Middle frontal gyrus (tissue), 1 donor: ENCODE measurements at regions not wholly inside any gene's neighbourhood (a gene's known extent, or its start where the extent isn't known, plus 50 kb on each side); places are given as distances from the start of the nearest gene placed in this dataset.
A peak's percentile ranks its signal among the peaks of the same experiment; 100 is the strongest.
"Not testable (repeated sequence)": the region's sequence is repeated elsewhere in the genome, so short reads cannot be mapped to it uniquely, and the experiment has no call there.

Experiments
- DNase-seq: peaks from one replicate; pipeline ENCODE4 v3.0.0-alpha.2; 2015; ENCODE audit warnings: low spot score; ENCODE audit errors: extremely low spot score

DNA sequence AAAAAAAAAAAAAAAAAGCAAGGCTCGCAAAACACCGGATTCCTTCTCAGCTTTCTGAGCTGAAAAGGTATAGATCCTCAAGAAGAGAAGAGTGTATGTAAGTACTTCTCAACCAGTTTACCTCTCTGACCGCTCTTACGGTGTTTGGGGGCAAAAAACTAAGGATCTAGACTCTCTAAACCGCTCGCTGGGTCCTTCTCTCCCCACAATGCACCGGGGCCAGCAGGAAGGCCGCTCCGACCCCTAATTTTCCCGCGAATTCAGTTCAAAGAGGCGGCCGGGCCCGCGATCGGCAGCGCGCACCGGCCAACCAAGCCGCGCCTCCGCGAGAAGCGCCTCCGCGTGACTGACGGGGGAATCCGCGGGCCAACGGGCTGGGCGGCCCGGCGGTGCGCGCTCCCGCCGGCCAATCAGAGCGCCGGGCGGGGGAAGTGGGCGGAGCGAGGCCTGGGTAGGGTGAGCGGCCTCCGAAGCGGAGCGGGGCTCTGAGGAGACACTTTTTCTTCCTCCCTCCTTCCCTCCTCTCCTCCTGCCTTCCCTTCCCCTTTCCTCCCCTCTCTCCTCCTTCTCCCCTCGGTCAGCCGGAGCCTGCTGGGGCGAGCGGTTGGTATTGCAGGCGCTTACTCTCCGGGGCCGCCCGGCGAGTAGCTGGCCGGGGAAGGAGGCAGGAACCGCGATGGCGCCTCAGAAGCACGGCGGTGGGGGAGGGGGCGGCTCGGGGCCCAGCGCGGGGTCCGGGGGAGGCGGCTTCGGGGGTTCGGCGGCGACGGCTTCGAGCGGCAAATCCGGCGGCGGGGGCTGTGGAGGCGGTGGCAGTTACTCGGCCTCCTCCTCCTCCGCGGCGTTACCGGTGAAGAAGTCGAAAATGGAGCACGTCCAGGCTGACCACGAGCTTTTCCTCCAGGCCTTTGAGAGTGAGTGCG, 93.0 kb downstream of the CRLF3 start:
- DNase-seq: peak; percentile 54

DNA sequence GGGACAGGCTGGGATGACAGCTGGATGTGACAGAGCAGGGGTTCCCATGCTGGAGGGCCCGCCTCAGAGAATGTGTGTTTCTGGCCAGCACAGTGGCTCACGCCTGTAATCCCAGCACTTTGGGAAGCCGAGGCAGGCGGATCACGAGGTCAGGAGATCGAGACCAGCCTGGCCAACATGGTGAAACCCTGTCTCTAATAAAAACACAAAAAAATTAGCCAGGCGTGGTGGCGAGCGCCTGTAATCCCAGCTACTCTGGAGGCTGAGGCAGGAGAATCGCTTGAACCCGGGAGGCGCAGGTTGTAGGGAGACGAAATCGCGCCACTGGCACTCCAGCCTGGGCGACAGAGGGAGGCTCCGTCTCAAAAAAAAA, 93.7 kb downstream of the CRLF3 start:
- DNase-seq: not testable (repeated sequence)

- DNase-seq: not testable (repeated sequence)
Observed at GRCh38 chr17:30730171-30730836, 94.2 kb downstream of the CRLF3 start.

DNA sequence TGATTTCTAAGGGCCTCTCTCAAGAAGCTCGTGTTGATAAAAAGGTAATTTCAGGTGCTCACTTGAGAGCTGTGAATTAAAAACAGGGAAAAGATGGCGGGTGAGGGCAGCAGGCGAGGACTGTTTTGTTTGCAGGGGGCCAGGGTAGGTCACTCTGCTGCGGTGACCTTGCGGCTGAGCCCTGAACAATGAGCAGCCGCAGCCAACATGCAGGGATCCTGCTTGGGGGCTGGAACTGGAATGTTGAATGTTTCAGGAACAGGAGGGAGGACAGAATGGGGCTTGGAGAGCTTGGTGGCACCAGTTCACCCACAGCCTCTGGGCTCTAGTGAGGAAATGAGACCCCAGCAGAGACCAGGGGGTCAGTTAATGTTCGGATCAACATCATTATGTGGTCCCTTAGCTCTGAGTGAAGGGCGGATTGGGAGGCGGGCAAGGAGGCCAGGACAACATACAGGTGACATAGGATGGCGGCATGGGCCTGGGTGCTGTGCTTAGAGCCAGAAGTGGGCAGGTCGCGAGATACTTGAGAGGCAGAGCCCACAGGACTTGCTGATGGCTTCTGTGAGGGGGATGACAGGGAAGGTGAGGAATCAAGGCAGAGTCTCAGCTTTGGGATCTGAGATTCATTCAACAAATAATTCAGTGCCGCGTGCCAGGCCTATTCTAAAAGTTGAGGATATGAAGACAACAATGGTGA, 94.9 kb downstream of the CRLF3 start:
- DNase-seq: not testable (repeated sequence)

DNA sequence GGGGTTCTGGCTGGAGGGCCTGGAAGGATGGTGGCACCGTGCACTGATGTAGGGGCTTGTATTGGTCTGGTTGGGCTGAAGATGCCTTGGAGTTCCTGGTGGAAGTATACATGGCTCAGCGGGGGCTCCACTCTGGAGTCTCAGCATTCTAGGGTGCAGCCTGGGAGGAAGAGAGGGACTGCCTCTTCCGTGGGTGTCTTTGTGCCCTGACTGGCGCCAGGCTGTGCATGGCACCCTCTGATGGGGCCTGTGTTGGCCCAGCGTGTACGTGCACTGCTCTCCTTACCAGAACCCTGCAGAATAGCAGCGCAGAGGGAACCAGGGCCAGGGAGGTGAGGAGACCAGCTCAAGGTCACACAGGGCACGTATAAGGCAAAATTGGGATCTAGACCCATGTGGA, 97.0 kb downstream of the CRLF3 start:
- not testable (repeated sequence) for DNase-seq

DNA sequence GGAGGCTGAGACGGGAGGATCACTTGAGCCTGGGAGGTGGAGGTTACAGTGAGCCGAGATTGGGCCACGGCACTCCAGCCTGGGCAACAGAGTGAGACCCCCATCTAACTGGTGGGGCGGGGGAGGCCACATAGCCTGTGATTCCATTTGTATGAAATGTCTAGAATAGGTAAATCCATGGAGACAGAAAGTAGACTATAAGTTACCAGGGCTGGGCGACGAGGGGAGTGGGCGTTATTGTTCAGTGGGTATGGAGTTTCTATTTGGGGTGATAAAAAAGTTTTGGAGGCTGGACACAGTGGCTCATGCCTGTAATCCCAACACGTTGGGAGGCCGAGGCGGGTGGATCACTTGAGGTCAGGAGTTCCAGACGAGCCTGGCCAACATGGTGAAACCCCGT, 97.8 kb downstream of the CRLF3 start:
- DNase-seq: not testable (repeated sequence)

- DNase-seq: not testable (repeated sequence)
Observed at GRCh38 chr17:30726310-30726709, 98.2 kb downstream of the CRLF3 start.

DNA sequence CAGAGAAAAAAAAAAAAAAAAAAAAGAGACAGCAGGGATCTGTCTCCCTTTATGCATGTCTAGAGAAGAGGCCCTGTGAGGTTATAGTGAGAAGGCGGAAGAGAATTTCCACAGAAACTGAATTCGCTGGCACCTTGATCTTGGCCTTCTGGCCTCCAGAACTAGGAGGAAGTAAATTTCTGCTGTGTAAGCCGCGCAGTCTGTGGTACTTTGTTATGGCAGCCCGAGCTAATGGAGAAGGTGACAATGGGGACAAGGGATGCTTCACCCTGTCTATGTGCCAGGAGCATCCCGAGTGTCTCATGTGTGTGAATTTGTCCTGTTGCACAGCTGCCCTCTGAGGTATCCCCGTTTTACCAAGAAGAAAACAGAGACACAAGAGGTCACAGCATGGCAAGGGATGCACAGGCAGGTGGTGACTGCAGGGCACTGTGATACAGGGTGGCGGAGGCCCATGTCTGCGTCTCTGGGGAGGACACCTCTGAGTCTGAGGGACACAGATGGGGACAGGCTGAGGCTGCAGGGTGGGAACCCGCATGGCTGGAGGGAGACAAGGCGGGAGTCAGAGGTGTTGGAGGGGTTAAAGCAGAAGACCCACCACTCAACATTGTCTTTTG, 100.3 kb downstream of the CRLF3 start:
- not testable (repeated sequence) for DNase-seq

DNA sequence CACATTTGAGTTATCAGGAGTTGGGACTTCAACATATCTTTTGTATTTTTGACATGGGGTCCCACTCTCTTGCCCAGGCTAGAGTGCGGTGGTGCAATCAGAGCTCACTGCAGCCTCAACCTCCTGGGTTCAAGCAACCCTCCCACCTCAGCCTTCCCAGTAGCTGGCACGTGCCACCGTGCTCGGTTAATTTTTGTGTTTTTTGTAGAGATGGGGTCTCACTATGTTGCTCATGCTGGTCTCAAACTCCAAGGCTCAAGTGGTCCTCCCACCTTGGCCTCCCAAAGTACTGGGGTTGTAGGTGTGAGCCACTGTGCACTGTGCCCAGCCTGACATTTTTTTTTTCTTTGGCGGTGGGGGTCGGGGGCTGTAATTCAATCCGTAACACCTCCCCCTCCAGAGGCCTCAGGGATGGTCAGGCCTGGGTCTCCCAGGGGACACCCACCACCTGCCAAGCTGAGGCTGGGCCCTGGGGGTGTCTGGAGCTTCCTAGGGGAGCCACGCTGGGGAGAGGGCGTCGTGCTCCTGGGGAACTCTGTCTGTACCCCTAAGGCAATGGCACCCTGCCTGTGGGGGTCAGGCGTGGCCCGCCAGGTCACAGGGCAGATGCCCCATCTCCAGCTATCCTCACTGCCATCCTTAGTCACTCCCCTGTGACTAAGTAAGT, 102.2 kb downstream of the CRLF3 start:
- DNase-seq: not testable (repeated sequence)

DNA sequence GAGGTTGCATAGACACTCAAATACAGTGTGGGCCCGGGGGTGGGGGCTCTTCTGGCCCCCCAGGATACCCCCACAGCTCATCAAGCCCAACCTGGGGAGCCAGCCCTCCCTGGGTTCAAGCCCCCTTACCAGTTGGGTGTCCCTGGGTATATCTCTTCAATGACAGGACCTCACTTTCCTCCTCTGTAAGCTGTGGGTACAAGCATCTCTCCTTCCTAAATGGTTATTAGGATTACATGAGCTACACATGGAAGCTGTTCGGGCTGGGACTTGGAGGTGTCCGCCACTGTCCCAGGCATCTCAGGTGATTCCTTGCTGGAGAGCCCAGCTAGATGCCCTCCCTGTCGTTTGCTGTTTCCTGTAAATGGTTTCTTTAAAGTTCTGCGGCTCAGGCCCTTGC, 103.5 kb downstream of the CRLF3 start:
- DNase-seq: not testable (repeated sequence)

DNA sequence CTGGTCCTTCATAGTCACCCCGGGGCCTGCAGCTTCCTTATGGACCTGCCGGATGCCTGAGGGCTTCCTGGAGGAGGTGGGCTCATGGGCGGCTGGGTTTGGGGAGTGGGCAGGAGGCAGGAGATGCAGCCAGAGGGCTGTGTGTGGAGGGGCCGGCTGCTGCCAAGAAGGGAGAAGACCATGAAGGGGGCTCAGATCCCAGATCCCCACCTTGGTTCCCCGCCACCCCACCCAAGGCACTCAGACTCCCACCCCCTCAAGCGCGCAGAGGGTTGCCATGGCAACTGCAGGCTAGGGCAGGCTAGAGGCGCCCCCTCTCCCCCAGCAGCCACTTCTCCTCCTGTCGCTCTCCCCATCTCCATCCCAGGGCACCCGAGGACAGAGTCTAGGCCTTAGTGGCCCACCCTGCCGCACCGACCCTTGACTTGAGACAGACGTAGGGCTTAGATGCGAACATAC, 104.5 kb downstream of the CRLF3 start:
- no peak for DNase-seq

DNA sequence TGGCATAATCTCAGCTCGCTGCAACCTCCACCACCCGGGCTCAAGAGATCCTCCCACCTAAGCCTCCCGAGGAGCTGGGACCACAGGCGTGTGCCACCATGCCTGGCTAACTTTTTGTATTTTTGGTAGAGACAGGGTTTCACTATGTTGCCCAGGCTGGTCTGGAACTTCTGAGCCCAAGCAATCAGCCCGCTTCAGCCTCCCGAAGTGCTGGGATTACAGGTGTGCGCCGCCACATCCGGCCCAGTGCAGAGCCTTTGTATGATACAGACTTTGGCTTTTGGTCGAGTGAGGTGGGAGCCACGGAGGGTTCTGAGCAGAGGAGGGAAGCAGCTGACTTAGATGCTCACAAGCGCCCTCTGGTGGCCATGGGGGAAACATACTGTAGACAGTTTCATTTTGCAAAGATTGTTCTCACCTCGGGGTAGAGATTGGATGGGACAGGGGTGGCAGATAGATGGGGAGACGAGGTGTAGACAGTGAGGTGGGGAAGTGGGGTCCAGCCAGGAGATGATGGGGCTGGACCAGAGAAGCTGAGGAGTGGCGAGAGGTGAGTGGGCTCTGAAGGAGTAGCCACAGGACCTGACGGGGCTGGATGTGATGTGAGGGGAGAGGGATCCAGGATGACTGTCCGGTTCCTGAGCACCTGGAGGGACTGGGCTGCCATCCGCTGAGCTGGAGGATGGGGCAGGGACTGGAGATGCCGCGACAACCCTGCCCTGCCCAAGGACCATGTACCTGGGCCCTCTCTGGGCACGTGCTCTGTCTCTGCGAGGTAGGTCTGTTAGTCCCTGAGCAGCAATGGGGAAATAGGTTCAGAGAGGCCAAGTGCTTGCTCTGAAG, 105.1 kb downstream of the CRLF3 start:
- not testable (repeated sequence) for DNase-seq

- not testable (repeated sequence) for DNase-seq
Observed at GRCh38 chr17:30718691-30719090, 105.8 kb downstream of the CRLF3 start.

GRCh38 chr17:30718099-30718447, 106.4 kb downstream of the CRLF3 start:
- not testable (repeated sequence) for DNase-seq

DNA sequence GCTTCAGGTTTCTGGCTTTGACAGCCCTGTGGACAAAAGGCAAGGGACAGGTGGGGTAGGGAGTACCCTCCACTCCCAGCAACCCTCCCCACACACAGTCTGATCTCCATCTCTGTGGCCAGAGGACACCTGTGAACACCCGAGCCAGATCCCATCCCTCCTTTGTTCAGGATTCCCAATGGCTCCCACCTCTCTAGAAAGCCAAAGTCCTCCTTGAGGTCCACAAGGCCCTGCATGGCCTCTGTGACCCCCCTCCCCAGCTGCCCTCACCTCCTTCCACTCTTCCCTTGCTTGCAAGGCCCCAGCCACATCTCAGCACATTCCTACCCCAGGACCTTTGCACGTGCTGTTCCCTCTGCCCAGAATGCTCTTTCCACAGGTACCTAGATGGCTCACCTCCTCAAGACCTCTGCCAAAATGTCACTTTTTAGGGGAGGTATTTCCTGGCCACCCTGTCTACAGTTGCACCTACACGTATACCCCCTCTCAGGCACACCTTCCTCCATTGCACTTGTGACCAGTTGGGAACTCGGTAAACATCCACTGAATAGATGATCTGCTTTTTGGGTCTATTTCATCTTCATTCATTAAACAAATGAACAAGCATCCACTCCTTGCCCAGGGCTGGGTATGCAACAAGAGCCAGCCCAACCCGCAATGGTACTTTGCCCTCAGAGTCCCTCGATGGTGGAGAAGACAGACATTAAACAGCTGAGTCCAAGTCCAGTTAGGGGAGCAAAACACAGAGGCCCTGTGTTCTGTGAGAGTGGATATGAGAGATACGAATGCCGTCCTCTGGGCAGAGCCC, 107.0 kb downstream of the CRLF3 start:
- DNase-seq: no peak

GRCh38 chr17:30716461-30717290, 107.8 kb downstream of the CRLF3 start:
- no peak for DNase-seq

- DNase-seq: not testable (repeated sequence)
Observed at GRCh38 chr17:30714825-30715622, 109.5 kb downstream of the CRLF3 start.
